GM19239 (cell line): ENCODE measurements at regions not wholly inside any gene's neighbourhood (a gene's known extent, or its start where the extent isn't known, plus 50 kb on each side); places are given as distances from the start of the nearest gene placed in this dataset.

Source experiments
- DNase-seq: peaks from one replicate; pipeline ENCODE4 v3.0.0; 2011; ENCODE audit warnings: low spot score; ENCODE audit not compliant: insufficient read length
- FAIRE-seq: peaks from 2 replicates; lab custom pipeline; 2011; peaks lifted over from hg19 to GRCh38; lab: Jason Lieb, UNC

DNA sequence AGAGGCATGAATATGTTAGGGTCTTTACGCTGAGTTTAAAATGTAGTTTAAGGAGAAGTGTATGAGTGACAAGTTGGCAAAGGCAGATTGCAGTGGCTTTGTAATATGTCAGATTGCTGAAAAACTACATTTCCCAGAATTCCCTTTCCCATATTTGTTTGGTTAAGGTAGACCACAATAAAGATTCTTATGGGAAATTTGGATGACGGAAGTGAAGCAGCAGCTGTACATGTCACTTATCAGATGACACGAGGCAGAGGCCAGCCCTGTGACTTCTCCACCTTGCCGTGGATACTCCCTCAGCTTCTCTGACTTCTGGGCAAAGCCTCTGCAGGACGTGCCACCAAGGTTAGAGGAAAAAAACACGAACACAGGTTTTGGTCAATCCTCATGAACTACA lies 229.7 kb upstream of the DKK2 start:
- DNase-seq (no peak), FAIRE-seq (no peak)

DNA sequence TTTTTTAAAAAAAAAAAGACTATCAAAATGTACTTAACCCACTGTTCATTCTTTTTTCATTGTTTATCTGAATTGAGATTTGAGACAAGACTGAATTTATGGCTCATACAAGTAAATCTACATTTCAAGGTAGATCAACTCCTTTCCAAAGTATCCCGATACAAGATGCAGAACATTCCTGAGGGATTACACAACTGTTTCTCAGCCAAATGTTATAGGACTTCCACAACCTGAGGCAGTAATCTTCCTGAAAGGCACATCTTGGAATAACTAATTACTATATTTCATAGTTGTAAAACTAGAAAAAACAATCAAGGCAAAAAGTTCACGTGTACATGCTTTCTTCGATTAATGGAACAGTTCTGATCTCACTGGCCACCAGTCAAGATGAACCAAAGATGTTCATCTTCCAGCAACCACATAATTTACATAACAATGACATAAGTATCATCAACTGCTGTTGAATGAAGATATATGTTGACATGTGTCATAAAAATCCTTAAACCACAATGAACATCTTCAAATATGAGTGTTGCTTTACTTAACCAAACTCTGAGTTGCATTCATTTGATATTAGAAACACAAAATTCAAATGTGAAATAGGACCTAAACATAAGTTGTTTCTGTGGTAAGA lies 225.2 kb upstream of the DKK2 start:
- no peak for FAIRE-seq

DNA sequence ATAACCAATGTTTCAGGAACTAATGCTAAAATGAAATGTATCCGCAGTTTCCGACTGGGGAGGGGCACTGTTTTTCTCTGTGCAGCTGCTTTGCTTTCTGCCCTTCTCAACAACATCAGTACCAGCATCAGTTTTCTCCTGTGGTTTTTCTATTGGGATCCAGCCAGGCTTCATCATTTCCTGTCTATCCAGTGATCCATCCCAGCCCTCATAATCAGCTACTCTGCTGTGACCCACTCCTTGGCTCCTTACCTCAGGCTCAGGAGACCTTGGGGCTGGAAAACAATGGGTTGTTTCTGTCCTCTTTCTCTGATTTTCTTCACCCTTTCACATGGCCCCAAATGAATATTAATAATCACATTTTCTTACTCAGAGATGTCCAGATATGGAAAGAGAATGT lies 222.2 kb upstream of the DKK2 start:
- FAIRE-seq = no peak
- no peak for DNase-seq

More for the DNA sequence above, 225.2 kb upstream of the DKK2 start:
- DNase-seq = no peak

DNA sequence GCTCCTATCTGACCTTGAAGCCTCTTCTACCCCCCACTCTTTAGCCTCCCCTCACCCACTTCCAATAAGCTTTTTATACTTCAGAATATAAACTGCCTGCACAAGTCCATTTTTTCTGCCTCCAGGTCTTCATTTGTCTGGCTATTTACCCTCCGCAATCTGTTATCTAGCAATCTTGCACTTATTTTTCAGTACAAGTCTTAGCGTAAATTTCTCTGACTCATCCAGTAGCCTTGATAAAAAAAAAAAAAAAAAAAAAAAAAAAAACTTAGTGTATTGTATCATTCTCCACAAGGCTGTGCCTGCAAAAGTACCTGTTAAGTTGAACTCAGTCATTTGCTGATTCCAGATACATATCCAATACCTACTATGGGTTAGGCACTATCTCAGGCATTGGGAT lies 219.5 kb upstream of the DKK2 start:
- no peak for DNase-seq
- FAIRE-seq = no peak

DNA sequence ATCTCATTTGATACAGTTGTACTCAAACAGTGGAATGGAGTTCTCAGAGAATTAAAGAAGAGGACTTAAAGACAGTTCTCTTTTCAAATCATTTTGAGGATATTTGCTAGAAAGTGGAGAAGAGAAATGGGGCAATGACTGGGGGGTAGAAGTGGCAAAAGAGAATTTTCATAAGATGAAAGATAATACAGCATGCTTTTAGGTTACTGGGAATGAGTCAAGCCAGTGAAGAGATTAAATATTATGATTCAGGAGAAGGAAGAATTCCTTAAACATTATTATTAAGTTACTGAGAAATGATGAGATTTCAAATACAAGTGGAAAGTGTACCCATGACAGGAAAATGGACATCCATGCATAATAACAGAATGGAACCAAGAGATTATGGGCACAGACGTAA lies 219.0 kb upstream of the DKK2 start:
- no peak for DNase-seq
- FAIRE-seq = no peak

DNA sequence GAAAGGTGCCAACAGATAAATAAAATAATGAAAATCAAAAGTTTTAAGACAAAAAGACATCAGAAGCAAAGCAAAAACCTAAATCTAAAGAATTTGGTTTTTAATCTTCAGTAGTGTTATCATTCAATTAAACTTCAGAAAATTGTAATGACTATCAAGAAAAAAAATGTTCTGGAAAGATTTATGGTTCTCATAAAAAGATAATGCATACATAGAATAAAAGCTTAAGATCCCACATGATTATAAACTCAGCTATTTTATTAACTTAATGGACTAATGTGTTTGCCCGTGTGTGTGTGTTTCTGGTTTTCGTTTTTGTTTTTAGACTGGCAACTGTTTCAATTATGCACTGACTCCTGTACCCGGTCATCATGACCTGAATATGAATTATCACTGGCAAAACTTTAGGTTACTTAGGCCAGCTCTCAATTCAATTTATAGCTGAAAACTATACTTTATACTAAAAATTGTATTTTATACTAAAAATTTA lies 217.5 kb upstream of the DKK2 start:
- DNase-seq = no peak
- FAIRE-seq = no peak

DNA sequence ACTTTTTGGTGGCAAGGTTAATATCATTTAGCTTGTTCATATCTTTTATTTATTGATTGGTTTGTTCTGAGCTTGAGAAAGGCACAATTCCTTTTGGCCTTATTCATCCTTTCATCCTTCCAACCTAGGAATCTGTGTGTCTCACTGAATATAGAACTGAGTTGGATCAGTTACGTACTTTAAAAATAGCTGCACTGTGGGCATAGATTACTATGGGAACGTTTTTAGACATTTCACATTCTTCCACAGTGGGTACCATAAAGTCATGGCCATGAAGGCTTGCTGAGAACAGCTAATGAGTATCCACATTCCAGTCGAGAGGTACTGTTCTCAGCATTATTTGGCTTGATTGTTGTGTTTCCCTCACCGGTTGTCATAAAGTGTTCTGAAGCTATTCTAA lies 217.0 kb upstream of the DKK2 start:
- DNase-seq (no peak), FAIRE-seq (no peak)

DNA sequence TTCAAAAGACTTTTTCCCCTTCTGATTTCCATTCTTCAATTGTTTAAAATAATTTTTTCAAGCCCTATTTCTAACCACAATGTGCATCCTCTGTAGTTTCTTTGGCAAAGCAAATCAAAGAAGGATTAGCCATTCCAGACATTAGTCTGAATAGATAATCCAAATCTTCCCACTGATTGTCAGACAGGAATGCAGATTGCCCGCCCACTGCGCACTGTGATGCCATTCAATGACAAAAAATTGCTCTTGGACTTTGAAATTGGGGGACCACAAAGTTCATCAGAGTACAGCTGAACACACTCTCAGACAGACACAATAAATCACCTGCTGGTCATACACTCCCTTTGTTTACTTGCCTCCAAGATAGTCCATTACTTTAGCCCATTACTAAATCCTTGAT lies 216.5 kb upstream of the DKK2 start:
- FAIRE-seq = no peak
- no peak for DNase-seq

DNA sequence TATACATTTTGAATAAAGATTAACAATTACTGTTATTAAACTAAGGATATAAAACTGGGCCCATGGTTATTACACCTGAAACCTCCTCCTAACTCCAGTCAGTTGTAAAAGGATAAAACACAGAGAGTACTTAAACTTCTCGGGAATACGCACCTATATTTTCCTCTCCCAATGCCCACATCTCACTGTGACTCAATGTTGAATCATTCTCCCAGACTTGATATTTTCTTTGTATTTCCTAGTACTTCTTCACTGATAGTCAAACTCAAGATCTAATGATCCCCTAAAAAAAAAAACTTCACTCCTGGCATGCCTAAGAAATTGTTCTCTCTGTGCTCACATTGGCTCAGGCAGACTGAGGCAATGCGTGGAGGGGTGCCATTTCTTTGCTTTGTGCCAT lies 212.5 kb upstream of the DKK2 start:
- FAIRE-seq (no peak), DNase-seq (no peak)

DNA sequence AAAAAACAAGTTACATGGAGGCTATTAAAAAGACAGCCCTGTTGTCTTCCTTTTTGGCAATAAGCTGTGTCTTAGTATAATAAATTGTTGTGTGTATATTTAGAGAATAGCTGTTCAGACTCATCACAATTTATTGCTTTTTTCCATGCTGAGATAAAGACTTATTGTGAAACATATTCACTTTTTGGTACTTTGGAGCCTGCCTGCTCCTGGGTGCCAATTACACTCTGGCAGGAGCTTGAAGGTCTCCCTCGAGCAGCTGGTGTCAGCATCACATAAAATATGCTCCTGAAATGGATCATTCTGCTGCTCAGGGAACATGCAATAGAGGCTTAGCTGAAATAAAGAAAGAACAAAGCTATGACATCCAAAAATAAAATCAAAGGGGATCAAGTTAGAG lies 211.6 kb upstream of the DKK2 start:
- FAIRE-seq (no peak), DNase-seq (no peak)

DNA sequence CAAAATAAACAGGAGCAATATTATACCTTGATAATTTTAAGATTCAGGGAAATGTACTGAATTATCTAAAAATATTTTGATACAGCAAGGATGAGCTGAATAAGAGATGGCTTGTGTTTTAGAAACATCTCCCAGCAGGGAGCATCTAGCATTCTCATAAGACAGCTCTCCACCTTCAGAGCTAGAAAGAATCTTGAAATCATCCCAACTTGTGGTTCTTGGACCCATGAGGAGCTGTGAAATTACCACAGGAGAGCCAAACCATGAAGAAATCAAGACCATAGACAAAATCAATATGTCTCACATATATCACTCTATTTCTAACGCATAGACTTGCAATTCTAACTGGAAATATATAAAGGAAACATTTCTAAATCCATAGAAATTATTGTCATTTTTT lies 210.6 kb upstream of the DKK2 start:
- no peak for FAIRE-seq
- DNase-seq = no peak

DNA sequence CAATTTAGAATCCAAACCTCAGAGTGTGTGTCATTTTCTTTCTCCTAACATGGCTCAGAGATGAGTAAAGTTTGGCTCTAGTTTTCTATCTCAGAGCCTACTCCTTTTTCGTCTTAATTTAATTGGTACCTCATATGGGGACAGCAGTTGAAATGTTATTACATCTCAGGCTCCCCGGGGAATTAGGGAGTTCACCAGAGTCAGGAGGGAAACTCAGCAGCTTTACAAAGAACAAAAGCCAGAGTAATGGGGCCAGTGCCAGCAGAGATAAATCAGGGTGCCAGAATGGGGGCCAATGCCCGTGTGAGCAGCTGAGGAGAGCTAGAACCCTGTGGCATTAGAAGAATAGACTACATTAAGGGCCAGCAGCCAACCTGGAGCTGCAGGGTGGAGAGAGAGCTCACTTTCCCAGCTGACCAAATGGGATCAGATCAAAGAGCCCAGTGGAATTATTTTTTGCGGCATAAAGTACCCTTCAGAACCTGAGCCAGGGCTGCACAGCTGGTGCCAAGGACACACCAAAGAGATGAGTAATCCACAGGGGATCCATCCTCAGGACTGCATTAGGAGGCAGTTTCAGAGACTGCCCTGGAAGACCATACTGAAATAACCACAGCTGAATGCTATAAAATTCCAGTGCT lies 207.1 kb upstream of the DKK2 start:
- DNase-seq (no peak), FAIRE-seq (no peak)

DNA sequence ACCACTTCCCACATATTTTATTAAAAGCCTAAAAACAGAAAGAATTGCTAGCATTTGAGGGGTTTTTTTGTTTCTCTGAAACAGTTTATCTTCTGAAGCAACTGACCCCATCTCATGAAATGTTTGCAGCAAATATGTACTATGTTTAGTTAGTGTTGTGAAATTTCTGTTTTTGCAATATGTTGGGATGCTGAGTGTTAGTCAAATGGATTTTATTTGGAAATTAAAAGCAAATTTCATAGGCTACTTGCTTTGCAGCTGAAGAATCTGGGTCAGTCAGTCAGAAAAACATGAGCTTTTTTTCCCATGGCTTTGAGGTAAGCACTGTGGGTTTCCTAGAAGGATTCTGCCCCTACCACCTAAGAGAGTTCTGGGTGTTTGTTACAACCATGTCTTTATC lies 184.9 kb upstream of the DKK2 start:
- FAIRE-seq = no peak

DNA sequence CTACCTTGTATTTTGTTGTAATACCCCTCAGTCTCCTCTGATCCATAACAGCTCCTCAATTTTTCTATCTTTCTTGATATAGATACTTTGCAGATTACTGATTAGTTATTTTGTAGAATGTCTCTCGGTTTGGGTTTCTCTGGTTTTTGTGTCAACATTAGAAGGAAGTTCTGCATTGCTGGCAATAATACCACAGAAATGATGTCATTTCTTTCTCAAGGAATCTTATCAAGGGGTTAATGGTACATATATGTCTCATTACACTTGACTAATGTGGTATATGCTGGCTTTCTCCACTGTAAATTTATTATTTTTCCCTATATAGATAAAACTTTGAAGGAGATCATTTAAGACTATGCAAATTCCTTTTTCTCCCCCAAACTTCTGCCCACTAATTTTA lies 183.6 kb upstream of the DKK2 start:
- FAIRE-seq (no peak), DNase-seq (no peak)

More for the DNA sequence above, 184.9 kb upstream of the DKK2 start:
- DNase-seq = no peak

DNA sequence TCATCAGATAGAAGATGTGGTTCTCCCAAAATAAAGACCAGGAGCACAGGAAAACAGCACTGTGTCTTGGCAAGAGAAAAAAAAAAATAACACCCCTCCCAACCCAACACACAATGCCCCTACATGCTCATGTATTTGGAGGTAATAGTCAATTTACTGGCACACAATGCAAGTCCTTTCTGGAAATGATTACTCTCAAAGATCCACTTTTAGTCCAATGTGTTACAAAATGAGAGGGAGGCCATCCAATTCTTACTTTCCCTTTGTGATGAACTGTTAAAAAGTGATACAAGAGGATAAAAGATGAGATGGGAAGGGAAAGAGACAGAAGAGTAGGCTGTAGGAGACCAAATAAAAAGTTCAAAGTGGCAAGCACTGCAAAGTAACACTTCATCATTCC lies 180.3 kb upstream of the DKK2 start:
- no peak for DNase-seq
- no peak for FAIRE-seq

DNA sequence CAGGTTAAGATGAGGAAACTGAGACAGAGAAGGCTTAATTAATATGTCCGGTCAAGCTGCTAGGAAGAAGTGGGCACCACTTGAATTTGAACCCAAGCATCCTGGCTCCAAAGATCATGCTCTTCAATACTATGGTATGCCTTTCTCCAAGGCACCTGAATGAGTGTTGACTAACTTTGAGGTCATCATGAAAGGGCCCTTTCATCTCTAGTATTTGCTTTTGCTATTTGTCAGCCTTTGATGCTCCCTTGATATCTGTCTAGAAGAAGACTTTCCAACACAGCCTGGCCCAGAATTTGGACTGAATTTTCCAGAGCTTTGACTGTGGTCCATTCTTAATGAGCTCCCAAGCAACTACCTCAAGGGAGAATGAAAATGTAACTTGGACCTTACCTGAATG lies 179.1 kb upstream of the DKK2 start:
- DNase-seq (no peak), FAIRE-seq (no peak)

DNA sequence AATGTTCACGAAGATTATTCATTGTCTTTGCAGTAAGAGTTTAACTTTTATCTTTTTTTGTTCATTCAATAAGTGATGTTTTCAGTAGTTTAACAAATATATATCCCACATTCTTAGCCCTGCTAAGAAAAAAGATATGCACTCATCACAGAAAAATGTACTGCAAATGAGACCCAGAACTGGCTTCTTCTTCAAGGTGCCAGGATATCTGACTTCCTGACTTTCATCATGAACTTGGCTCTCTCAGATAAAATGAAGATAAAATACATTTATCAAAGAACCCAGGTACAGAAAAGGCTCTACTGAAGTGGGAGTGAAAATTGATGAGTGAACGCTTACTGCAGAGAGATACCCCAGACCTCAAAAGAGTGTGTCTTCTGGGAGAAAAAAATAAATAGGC lies 177.8 kb upstream of the DKK2 start:
- FAIRE-seq (no peak), DNase-seq (no peak)

DNA sequence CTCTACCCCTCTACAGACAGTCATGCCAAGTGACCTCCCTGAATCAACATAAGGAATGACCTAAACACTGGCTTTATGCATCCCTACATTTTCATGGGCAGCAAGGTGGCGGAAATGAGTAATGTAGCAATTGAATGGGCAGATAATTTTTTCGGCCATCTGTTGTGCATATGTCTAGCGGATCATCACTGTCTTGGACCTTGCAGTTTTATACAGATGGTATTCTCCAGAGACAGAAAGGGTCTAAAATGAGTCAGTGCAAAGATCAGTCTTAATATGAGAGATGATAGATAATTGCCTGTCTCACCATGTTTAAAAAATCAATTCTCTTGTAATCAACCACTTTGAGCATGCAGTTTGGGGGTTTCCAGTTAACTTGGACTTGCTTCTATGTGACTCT lies 177.3 kb upstream of the DKK2 start:
- DNase-seq = no peak
- FAIRE-seq = no peak

DNA sequence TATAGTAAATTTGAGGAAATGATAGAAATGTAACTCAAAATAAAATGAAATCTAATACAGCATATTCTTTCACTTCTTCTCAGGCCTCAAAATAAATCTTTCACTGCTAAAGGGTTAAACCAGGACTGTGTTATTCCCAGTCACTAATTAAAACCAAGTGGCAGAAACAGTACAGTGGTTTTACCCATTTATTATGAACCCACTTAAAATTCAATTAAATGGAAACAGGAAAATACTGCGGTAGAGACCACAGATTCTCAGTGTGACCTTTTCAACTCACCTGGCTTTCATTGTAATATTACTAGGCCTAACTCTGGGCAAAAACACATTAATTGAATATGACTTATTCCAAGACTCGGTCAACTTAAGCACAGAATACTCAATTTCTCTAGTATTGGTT lies 176.5 kb upstream of the DKK2 start:
- DNase-seq (no peak), FAIRE-seq (no peak)

DNA sequence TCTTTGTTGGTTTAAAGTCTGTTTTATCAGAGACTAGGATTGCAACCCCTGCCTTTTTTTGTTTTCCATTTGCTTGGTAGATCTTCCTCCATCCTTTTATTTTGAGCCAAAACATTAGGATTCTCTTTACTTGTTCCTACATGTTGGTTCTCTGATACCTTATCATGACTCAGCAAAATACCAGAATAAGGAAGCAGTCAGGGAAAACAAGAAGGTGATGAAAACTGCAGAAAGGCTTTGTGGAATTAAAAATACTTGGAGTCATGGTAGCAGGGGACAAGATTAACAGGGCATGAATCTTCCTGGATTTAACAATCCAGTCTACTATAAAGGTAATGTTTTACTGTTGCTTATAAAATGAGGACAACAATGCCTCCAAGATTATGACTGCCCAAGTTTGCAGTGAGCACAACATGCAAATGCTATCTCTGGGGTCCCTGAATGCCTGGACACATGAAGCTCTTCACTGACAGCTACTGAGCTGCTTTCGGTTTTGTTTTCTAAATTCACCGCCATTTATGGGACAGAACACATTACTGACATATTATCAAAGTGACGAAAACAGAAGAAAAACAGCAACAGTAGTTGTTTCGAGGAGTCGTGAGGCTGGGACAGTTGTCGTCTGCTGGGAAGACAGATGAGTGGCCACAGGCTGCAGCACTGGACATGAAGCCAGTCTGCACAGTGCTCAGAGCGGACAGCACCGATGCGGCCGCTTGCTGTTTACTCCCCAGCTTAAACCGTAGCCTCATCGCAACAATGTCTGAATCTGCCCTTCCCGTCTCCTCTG lies 174.5 kb upstream of the DKK2 start:
- DNase-seq = no peak
- FAIRE-seq = no peak

DNA sequence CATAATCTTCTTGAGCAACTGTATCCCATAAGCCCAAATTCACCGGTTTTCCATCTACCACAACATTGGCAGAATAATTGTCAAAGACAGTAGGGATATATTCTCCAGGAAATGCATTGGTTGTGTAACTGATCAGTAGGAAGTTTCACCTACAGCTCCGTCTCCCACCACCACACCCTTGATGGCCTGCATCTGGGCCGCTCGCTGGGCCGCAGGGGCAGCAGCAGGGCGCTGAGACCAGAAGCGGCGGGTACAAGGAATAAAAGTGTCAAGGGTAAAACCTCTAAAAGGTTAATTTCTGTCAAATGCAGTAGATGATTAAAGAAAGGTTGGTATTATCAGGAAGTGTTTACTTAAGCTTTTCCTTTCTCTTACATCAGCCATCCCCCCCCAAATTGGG lies 167.6 kb upstream of the DKK2 start:
- DNase-seq = no peak
- FAIRE-seq = no peak

DNA sequence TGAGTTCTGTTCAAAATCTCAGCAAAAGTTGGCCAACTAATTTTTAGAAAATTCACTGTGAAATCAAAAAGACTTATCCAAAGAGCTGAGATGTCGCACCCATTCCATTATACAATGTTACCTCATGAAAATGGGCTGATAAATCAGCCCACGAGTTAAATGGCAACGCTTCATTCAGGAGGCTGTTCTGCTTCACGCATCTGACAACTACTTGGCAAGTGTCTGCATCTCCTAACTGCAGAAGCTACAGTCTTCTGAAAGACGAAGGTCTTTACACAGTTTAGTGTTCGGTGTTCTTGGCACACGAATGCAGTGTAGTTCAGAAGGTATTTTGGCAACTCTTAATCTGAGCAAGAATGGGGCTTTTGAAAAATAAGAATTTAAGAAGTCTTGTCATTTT lies 166.6 kb upstream of the DKK2 start:
- DNase-seq = no peak

More for the DNA sequence above, 166.6 kb upstream of the DKK2 start:
- FAIRE-seq = no peak
